GM12864 (cell line): ENCODE measurements at regions not wholly inside any gene's neighbourhood (a gene's known extent, or its start where the extent isn't known, plus 50 kb on each side); places are given as distances from the start of the nearest gene placed in this dataset.
"Not testable (repeated sequence)": the region's sequence is repeated elsewhere in the genome, so short reads cannot be mapped to it uniquely, and the experiment has no call there.

Source experiments
- DNase-seq: peaks from one replicate; pipeline ENCODE4 v3.0.0-alpha.2; 2011; ENCODE audit warnings: low read depth
- H3K4me3 ChIP-seq: 2 replicates; pipeline ENCODE4 v1.5.1; 2011; ENCODE audit warnings: mild to moderate bottlenecking, low read depth, low read length, control low read depth
- CTCF ChIP-seq: IDR thresholded peaks from 2 replicates; pipeline ENCODE4 v1.5.1; 2011; ENCODE audit warnings: low read depth, mild to moderate bottlenecking, moderate library complexity, low read length, control low read depth, inconsistent platforms; ENCODE audit errors: missing control alignments

- no peak overlapping the region for H3K4me3 ChIP-seq
- no peak for TF ChIP-seq CTCF
- no peak for DNase-seq
Observed at GRCh38 chrX:88202149-88202548, 544.9 kb upstream of the CPXCR1 start.

DNA sequence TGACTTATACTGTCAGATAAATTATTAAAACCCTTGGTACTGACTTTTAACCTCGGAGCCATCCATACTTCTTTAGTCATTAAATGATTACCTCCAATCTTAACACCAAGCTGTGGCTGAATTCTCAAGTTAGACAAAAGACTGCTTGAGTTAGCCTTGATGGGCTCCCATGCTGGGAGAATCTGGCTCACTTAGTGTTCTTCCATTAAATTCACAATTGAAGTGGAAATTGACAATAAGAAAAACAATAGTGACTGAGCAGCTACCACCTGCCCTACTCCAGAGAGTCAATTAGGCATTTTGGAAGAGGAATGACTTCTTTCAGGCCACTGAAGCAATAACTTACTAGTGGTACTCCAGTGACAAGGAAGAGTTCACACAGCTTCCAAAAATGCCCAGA, 503.0 kb upstream of the CPXCR1 start:
- DNase-seq, result no peak
- no peak overlapping the region for H3K4me3 ChIP-seq
- no peak for TF ChIP-seq CTCF

- TF ChIP-seq CTCF, result no peak
- H3K4me3 ChIP-seq, result no peak overlapping the region
- DNase-seq, result no peak
Observed at GRCh38 chrX:88284844-88285243, 462.2 kb upstream of the CPXCR1 start.

DNA sequence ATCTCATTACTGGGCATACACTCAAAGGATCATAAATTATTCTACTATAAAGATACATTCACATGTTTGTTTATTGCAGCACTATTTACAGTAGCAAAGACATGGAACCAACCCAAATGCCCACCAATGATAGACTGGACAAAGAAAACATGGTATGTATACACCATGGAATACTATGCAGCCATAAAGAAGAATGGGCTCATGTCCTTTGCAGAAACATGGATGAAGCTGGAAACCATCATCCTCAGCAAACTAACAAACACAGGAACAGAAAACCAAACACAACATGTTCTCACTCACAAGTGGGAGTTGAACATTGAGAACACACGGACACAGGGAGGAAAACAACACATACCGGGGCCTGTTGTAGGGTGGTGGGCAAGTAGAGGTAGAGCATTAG, 433.1 kb upstream of the CPXCR1 start:
- not testable (repeated sequence) for DNase-seq, H3K4me3 ChIP-seq

GRCh38 chrX:88325634-88326033, 421.4 kb upstream of the CPXCR1 start:
- no peak overlapping the region for H3K4me3 ChIP-seq
- no peak for DNase-seq
- TF ChIP-seq CTCF, result no peak

DNA sequence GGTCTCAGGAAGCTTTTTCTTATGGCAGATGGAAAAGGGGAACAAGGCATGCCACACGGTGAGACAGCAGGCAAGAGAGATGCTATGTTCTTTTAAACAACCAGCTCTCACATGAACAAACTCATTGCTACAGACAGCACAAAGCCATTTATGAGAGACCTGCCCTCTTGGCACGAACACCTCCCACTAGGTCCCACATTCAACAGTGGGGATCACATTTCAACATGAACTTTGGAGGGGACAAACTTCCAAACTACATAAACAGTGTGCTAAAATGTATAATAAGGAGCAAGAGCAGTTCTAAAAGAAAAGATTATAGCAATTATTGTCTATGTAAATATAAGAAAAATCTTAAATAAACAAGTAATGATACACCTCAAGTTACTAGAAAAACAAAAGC, 391.8 kb upstream of the CPXCR1 start:
- TF ChIP-seq CTCF, result no peak
- H3K4me3 ChIP-seq, result no peak overlapping the region
- no peak for DNase-seq

GRCh38 chrX:88366314-88366713, 380.7 kb upstream of the CPXCR1 start:
- no peak for TF ChIP-seq CTCF
- no peak for DNase-seq
- no peak overlapping the region for H3K4me3 ChIP-seq

DNA sequence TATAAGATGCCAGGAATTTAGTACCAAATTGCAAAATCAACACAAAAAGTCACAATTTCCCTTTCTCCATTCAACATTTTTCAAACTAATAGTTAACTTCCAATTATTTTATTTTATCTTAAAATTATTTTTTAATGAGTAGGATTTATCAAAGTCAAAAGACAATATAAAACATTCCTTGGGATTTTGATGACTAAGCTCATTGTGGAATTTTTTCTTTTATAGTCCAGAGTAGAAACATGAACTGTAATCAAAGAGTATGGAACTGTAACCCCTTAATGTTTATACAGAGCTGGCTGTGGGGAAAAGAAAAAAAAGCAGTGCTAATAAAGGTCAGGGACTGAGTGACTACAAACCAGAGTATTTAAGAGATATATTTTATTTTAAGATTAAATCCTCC, 368.6 kb upstream of the CPXCR1 start:
- no peak overlapping the region for H3K4me3 ChIP-seq
- TF ChIP-seq CTCF, result no peak
- DNase-seq, result no peak
